GM23338 (cell line): ENCODE measurements at regions not wholly inside any gene's neighbourhood (a gene's known extent, or its start where the extent isn't known, plus 50 kb on each side); places are given as distances from the start of the nearest gene placed in this dataset.

Experiments
- EZH2 ChIP-seq: fragments of 200-600 bp; sonication (generic); IDR thresholded peaks from one replicate; pipeline ENCODE4 v1.8.0; 2017; ENCODE audit warnings: antibody characterized with exemption, mild to moderate bottlenecking, low read depth; ENCODE audit not compliant: unreplicated experiment
- EZH2phosphoT487 ChIP-seq: fragments of 200-600 bp; sonication (generic); IDR thresholded peaks from one replicate; pipeline ENCODE4 v1.8.1; 2018; ENCODE audit warnings: antibody characterized with exemption; ENCODE audit not compliant: unreplicated experiment
- JUNB ChIP-seq: IDR thresholded peaks from one replicate; pipeline ENCODE4 v1.6.1; 2016; ENCODE audit warnings: antibody characterized with exemption; ENCODE audit not compliant: unreplicated experiment
- POLR2AphosphoS5 ChIP-seq: IDR thresholded peaks from 2 replicates; pipeline ENCODE4 v1.6.1; 2016; ENCODE audit warnings: antibody characterized with exemption, low read depth
- TF ChIP-seq, protein P1 (sequence below), 2 experiments: fragments of 200-600 bp in 1 of 2; sonication (generic) in 1 of 2; conservative IDR thresholded peaks; 2 replicates each; pipeline versions ENCODE4 v1.5.1 to v1.6.1; 2016 to 2017; ENCODE audit warnings: antibody characterized with exemption in 2 of 2, low read depth in 2 of 2, mild to moderate bottlenecking in 2 of 2, moderate library complexity in 1 of 2

GRCh38 chr2:45288532-45289417 lies 279.5 kb upstream of the SIX2 start:
- TF ChIP-seq, protein P1, sequence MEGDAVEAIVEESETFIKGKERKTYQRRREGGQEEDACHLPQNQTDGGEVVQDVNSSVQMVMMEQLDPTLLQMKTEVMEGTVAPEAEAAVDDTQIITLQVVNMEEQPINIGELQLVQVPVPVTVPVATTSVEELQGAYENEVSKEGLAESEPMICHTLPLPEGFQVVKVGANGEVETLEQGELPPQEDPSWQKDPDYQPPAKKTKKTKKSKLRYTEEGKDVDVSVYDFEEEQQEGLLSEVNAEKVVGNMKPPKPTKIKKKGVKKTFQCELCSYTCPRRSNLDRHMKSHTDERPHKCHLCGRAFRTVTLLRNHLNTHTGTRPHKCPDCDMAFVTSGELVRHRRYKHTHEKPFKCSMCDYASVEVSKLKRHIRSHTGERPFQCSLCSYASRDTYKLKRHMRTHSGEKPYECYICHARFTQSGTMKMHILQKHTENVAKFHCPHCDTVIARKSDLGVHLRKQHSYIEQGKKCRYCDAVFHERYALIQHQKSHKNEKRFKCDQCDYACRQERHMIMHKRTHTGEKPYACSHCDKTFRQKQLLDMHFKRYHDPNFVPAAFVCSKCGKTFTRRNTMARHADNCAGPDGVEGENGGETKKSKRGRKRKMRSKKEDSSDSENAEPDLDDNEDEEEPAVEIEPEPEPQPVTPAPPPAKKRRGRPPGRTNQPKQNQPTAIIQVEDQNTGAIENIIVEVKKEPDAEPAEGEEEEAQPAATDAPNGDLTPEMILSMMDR (conservative IDR thresholded peaks at IDR 0.05; ENCODE audit: low read depth in 2 of 2), result no peak
- TF ChIP-seq JUNB (no peak), EZH2 (no peak), EZH2phosphoT487 (no peak), POLR2AphosphoS5 (no peak)
